OCI-LY3 (cell line): ENCODE measurements at regions not wholly inside any gene's neighbourhood (a gene's known extent, or its start where the extent isn't known, plus 50 kb on each side); places are given as distances from the start of the nearest gene placed in this dataset.

ENCODE experiments used
- H2AFZ ChIP-seq: fragments of 200-600, 300-600 bp; shearing (Covaris generic); 2 replicates; pipeline ENCODE4 v1.6.0; 2014; ENCODE audit warnings: antibody characterized with exemption, low read depth, low read length
- H3K27ac ChIP-seq: fragments of 200-600, 300-600 bp; sonication (generic); 2 replicates; pipeline ENCODE4 v1.5.1; 2014; ENCODE audit warnings: mild to moderate bottlenecking, low read length, moderate library complexity, mixed read lengths
- H3K27me3 ChIP-seq: fragments of 200-600, 300-600 bp; sonication (generic); 2 replicates; pipeline ENCODE4 v1.6.1; 2014; ENCODE audit warnings: low read depth, low read length, mixed read lengths
- H3K36me3 ChIP-seq: fragments of 200-600, 300-600 bp; sonication (generic); replicated peaks from 2 replicates; pipeline ENCODE3; 2014; ENCODE audit warnings: low read depth, low read length, mixed read lengths
- H3K4me1 ChIP-seq: fragments of 300-600, 200-600 bp; sonication (generic); 2 replicates; pipeline ENCODE4 v1.6.1; 2014; ENCODE audit warnings: low read length, mixed read lengths
- H3K4me2 ChIP-seq: fragments of 200-600, 300-600 bp; sonication (generic); 2 replicates; pipeline ENCODE4 v1.6.1; 2014; ENCODE audit warnings: low read length, mixed read lengths
- H3K4me3 ChIP-seq: fragments of 300-600, 200-600 bp; sonication (generic); 2 replicates; pipeline ENCODE4 v1.5.1; 2014; ENCODE audit warnings: antibody characterized with exemption, mild to moderate bottlenecking, low read length, moderate library complexity
- H3K79me2 ChIP-seq: fragments of 300-600, 200-600 bp; shearing (Covaris generic); 2 replicates; pipeline ENCODE4 v1.6.1; 2014; ENCODE audit warnings: mild to moderate bottlenecking, low read length, mixed read lengths
- H3K9ac ChIP-seq: fragments of 300-600, 200-600 bp; shearing (Covaris generic); 2 replicates; pipeline ENCODE4 v1.6.0; 2014; ENCODE audit warnings: mild to moderate bottlenecking, low read length, moderate library complexity
- H3K9me3 ChIP-seq: fragments of 200-600, 300-600 bp; shearing (Covaris generic); 2 replicates; pipeline ENCODE4 v1.6.1; 2014; ENCODE audit warnings: low read length, mixed read lengths; ENCODE audit not compliant: insufficient read depth
- H4K20me1 ChIP-seq: fragments of 200-600, 300-600 bp; sonication (generic); 2 replicates; pipeline ENCODE4 v1.6.1; 2016; ENCODE audit warnings: low read length, mixed read lengths; ENCODE audit not compliant: insufficient read depth
- CTCF ChIP-seq: fragments of 200-600, 300-600 bp; sonication (generic); IDR thresholded peaks from 2 replicates; pipeline ENCODE4 v1.5.1; 2014; ENCODE audit warnings: antibody characterized with exemption, low read length, low read depth
- EZH2phosphoT487 ChIP-seq: fragments of 200-600 bp; shearing (Covaris generic); IDR thresholded peaks from 2 replicates; pipeline ENCODE4 v1.6.1; 2018; ENCODE audit warnings: antibody characterized with exemption, mixed run types, low read depth

GRCh38 chr1:38111589-38111988 lies 65.0 kb upstream of the POU3F1 start:
- Histone ChIP-seq H3K79me2 (peaks cover 14% of the 10 kb centered on the region), H3K4me3 (no peak overlapping the region), H3K4me2 (no peak overlapping the region), H3K27me3 (no peaks in the 10 kb centered on the region), H3K9me3 (no peaks in the 10 kb centered on the region), H3K4me1 (peaks cover 13% of the 10 kb centered on the region), H3K27ac (no peak overlapping the region), H3K9ac (no peak overlapping the region), H3K36me3 (peaks cover 60% of the 10 kb centered on the region), H4K20me1 (no peaks in the 10 kb centered on the region; the same call in 1 of the 2 replicates), H2AFZ (no peak overlapping the region)
- TF ChIP-seq EZH2phosphoT487 = no peak
- no peak for TF ChIP-seq CTCF

GRCh38 chr1:38105267-38105666 lies 58.7 kb upstream of the POU3F1 start:
- Histone ChIP-seq H3K36me3 (peaks cover 66% of the 10 kb centered on the region), H3K9ac (no peak overlapping the region), H3K4me1 (peaks cover 25% of the 10 kb centered on the region), H4K20me1 (peaks cover 18% of the 10 kb centered on the region), H3K4me2 (no peak overlapping the region), H3K79me2 (peaks cover 47% of the 10 kb centered on the region), H2AFZ (no peak overlapping the region), H3K27me3 (no peaks in the 10 kb centered on the region), H3K4me3 (no peak overlapping the region), H3K9me3 (no peaks in the 10 kb centered on the region), H3K27ac (no peak overlapping the region)
- TF ChIP-seq EZH2phosphoT487 (no peak), CTCF (no peak)

GRCh38 chr1:38102636-38103035 lies 56.0 kb upstream of the POU3F1 start:
- peaks cover 66% of the 10 kb centered on the region for H3K79me2 ChIP-seq
- H4K20me1 ChIP-seq = peaks cover 31% of the 10 kb centered on the region
- peaks cover 51% of the 10 kb centered on the region for H3K36me3 ChIP-seq
- TF ChIP-seq CTCF = no peak
- TF ChIP-seq EZH2phosphoT487 = no peak
- peaks cover 23% of the 10 kb centered on the region for H3K4me1 ChIP-seq
- no peak overlapping the region for H3K4me2 ChIP-seq
- H3K9me3 ChIP-seq = no peaks in the 10 kb centered on the region
- no peak overlapping the region for H3K27ac ChIP-seq
- no peak overlapping the region for H3K9ac ChIP-seq
- no peaks in the 10 kb centered on the region for H3K27me3 ChIP-seq
- no peak overlapping the region for H3K4me3 ChIP-seq
- no peak overlapping the region for H2AFZ ChIP-seq

GRCh38 chr1:38101037-38101785 lies 54.6 kb upstream of the POU3F1 start:
- Histone ChIP-seq H3K4me1 (peaks cover 8% of the 10 kb centered on the region), H3K36me3 (peaks cover 43% of the 10 kb centered on the region), H3K27ac (no peak overlapping the region), H3K9ac (no peak overlapping the region), H3K79me2 (peaks cover 65% of the 10 kb centered on the region), H3K4me2 (no peak overlapping the region), H3K9me3 (no peaks in the 10 kb centered on the region), H4K20me1 (peaks cover 32% of the 10 kb centered on the region), H3K4me3 (no peak overlapping the region), H2AFZ (no peak overlapping the region), H3K27me3 (no peaks in the 10 kb centered on the region)
- TF ChIP-seq EZH2phosphoT487 (no peak), CTCF (no peak)
